NCI-H2107 treated with DMSO at 0.1 percent for 48 hours (cell line): ENCODE measurements at regions not wholly inside any gene's neighbourhood (a gene's known extent, or its start where the extent isn't known, plus 50 kb on each side); places are given as distances from the start of the nearest gene placed in this dataset.

ENCODE experiments used
- DNase-seq: peaks from one replicate; lab custom pipeline; 2025; ENCODE audit not compliant: unreplicated experiment; lab: John Stamatoyannopoulos, UW

DNA sequence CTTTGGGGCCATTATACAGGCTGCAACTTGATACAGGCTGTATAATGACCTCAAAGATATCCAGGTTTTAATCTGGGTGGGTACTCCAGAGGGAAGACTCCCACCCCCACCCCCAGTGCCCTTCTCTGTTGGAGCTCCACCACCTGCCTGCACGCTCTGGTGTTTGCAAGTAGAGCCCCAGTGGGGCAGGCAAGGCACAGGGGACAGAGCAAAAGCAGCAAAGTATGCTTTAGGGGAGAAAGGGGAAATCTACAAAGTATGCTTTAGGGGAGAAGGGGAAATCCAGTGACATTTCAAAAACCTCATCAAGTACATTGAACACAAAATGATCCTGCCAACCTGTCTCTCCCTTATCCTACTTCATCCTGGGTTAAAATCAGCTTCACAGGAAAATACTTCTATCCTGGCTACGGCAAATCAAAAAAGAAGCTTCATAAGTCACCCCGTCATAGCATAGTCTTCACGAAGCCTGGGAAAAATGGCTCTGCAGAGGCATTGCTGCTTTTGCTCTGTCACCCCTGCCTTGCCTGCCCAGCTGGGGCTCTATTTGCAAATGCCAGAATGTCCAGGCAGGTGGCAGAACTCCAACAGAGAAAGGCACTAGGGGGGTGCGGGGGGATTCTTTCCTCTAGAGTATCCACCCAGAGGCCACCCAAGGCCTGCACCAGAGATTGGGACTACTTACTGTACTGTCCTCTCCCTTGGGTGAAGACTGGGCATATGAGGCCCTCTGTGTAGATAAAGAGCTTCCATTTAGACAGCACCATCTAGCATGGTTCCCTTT lies 60.9 kb upstream of the ATP11B start:
- no peak for DNase-seq

DNA sequence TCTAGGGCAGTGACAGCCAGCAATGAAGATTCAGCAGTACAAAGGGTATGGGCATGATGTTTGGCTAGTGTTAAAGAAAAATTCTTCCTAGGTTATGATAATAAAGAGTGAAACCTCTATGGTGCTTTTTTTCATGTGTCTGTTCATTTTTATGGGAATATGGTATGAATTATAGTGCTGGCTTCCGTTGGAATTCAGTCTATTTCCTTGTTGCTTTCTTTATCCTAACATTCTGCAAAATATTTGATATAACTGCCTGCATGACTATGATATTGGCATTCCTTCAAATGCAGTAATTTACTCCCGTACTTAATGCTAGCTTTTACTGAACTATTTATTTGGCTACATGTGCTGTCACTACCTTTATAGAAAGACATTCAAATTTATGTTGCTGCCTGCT lies 57.6 kb upstream of the ATP11B start:
- DNase-seq: no peak

DNA sequence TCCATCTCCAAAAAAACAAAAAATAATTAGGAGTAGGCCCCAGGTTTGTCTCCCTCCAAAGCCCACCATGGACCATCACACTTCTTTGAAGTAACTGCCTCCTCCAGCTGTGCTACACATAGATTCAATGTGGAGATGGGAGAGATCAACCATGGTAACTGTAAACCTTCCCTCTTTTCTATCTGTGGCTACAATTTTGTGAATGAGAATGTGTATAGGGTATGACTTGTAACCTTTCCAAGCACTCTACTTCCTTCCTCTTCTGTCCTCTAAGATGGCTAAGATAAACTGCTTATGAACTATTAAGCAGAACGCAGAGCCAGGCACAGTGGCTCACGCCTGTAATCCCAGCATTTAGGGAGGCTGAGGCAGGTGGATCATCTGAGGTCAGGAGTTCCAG lies 55.5 kb upstream of the ATP11B start:
- no peak for DNase-seq

DNA sequence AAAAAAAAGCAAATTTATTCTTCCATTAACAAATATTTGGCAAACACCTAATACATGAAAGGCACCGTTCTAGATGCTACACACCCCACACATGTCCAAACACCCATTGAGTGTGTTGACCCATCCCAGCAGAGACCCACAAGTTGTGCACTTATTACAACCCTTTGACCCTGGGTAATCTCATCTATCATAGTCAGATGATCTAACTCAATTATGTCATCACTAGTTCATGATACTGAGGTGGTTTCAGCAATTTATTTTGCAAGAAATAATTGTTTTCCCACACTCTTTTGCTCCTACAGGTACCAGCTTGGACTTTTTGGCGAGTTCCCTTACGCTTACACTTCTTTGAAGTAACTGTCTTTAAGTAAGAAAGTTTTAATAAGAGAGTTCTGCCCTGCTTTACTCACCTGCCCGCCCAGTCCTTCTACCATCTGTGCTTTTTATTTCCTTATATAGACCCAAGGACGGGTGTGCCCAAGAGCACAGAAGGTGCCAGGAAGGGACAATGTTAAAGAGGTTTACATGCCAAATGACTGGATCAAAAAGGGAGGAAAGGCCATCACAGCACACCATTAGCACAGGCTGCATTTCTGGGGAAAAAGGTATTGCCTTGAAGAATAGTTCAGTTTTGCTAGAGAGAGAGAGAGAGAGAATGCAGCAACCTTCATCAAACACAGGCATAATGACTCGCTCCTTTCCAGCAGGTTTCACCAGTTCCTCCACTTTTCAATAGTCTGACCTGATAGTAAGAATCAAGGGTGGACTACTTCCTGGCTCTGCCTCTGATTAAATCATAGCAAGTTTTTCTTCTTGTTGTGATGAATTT lies 54.5 kb upstream of the ATP11B start:
- no peak for DNase-seq

DNA sequence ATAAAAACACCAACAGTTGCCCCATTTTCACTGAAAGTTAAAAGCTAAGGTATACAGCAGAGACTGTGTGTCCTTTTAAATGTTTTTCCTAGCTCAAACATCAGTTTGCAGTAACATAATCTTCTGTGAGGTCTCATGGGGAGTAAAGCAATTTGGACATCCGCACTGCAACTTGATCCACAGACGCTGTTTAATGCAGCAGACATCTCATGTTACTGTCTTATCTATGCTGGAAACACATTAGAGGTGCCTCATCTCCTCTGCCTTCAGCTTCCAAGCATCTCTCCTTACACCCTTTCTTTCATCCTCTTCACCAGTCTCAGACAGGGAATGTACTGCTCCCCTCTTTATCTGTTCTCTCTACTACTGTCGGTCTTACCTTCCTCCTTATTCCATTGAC lies 53.7 kb upstream of the ATP11B start:
- peak; percentile 98 for DNase-seq

DNA sequence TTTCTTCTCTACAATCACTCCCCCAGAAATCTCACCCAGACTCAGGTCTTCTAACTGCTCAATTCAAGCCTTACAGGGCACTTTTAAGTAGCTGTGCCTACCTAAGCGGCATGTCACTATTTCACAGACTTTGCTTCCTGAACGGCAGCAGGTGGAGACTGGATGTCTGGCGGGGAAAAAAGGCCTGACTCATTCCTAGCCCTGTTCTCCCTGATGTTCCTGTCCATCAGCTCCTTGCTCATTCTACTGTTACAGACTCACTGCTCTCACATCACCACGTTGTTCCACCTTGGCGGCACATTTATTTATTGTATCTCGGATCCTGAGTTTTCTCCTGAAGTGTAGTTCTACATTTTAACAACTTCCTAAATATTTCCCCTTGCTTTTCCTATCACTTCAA lies 52.6 kb upstream of the ATP11B start:
- DNase-seq: peak; percentile 96

DNA sequence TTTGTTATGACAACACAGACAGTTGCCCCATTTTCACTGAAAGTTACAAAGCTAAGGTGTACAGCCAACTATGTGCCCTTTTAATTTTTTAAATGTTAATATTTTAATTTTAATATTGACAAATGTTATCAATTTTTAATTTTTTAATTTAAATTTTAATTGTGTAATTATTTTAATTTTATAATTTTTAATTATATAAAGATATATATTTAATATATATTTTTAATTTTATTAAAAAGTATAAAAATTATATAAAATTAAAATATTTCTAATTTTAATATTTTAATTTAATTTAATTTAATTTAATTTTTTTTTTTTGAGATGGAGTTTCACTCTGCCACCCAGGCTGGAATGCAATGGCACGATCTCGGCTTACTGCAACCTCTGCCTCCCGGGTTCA lies 52.1 kb upstream of the ATP11B start:
- DNase-seq: no peak
